Mucosa of gallbladder (tissue), 1 donor: ENCODE measurements at regions not wholly inside any gene's neighbourhood (a gene's known extent, or its start where the extent isn't known, plus 50 kb on each side); places are given as distances from the start of the nearest gene placed in this dataset.
"Not testable (repeated sequence)": the region's sequence is repeated elsewhere in the genome, so short reads cannot be mapped to it uniquely, and the experiment has no call there.

Experiments used
- DNase-seq: peaks from one replicate; pipeline ENCODE4 v3.0.0-alpha.2; 2020; ENCODE audit warnings: low spot score
- donor health status: DM: no; HTN: no; CAD: no.

DNA sequence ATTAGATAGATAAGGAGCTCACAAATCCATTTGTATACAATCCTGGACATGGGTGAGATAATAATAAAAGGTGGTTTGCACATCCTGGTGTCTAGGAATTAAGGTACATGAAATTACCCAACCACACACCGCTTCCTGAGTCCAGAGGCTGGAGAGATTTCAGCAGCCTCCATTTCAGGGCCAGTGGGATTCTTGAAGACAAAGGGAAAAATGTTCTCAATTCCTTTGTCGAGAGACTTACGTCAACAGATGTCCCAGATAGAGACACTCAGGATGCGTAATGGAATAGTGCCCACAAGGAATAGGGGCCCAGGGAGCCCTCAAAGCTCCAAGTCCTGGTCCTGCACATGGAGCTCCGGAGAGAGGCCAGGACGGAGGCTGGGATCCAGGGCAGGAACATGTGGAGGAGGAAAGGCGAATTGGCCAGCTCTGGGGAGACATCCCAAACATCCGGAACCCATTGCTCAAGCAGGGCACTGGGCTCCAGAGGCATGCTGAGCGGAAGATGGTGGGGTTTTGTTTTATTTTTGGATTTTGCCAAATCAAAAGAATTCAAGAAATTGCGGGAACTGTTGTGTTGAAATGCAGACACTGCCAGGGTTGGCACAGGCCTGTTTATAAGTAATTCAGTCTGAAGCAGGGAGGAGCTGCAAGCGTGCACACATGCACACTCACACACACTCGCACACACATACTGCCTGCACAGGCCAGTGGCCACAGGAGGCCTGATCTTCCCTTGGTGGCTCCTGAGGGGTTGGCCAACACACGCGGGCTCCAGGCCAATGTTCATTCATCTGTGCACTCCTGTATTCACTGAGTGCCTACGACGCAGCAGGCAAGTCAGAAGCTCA lies 97.2 kb downstream of the NOG start:
- DNase-seq: no peak

DNA sequence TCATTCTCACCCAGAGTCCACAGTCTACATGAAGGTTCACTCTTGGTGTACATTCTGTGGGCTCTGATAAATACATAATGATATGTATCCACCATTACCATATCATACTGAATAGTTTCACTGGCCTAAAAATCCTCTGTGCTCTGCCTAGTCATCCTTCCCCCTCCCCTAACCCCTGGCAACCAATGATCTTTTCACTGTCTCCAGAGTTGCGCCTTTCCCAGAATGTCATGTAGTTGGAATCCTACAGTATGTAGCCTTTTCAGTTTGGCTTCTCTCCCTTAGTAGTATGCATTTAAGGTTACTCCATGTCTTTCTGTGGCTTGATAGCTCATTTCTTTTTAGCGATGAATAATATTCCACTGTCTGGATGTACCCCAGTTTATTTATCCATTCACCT lies 101.3 kb downstream of the NOG start:
- DNase-seq: no peak

DNA sequence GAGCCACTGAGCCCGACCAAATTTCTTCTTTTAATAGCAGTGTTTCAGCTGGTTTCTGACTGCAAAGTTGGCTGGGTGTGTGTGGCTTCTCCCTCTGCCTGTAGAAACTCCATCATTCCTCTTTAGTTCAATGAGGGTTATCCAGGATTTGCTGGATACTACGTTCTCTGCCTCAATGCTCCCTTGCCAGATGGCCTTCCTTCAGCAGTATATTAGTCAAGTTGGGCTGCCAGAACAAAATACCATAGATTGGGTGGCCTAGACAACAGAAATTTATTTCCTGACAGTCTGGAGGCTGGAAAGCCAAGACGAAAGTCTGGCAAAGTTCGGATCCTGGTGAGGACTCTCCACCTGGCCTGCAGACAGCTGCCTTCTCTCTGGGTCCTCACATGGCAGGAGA lies 103.7 kb downstream of the NOG start:
- no peak for DNase-seq

DNA sequence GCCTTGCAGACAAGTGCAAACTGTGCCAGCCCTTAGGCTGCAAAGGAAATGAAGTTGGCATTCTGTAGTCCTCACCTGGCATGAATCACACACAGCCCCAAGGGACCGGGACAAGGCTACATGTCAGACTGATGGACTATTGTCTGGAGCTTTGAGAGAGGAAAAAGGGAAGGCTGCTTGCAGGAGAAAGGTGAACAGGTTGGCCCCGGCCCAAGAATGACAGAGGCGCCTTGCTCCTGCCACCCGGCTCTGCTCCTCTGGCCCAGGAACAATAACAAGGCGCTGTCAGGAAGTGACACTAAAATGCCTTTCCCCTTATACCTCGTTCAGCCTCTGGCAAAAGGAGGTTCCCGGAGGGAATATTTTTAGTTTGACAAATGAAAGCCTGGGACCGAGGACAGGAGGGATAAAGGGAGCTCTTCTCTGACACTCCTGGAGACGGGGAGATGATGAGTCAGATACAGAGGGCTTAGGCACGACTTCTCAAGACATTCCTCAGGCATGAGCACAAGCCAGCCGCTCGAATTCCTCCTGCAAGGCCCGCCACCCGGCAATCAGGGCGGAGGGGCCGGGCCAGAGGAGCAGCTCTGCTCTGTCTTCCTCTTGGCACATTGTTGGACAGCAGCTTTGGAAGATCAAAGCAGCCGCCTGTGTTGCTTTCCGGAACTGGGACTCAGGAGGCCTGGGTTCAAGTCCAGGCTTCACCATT lies 105.8 kb downstream of the NOG start:
- DNase-seq: peak; percentile 83

DNA sequence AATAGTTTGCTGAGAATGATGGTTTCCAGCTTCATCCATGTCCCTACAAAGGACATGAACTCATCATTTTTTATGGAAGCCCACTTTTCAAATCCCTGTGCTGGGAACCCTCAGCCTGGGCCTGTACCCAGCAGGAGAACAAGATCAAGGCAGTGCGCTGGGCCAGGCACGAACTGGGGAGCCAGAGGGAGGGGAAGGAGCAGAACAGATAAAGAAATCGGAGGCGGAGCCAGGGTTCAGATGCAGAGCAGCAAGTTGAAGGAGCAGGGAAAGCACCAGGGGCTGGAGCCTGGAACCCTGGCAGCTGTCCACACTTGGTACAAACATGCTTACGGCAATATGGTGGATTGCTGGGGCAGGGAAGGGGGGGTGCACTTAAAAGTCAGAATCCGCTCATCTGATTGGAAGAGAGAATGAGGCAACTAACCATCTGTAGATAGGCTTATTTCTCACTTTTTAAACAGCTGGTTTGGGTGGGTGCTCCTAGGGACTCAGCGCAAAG lies 107.5 kb downstream of the NOG start:
- no peak for DNase-seq

DNA sequence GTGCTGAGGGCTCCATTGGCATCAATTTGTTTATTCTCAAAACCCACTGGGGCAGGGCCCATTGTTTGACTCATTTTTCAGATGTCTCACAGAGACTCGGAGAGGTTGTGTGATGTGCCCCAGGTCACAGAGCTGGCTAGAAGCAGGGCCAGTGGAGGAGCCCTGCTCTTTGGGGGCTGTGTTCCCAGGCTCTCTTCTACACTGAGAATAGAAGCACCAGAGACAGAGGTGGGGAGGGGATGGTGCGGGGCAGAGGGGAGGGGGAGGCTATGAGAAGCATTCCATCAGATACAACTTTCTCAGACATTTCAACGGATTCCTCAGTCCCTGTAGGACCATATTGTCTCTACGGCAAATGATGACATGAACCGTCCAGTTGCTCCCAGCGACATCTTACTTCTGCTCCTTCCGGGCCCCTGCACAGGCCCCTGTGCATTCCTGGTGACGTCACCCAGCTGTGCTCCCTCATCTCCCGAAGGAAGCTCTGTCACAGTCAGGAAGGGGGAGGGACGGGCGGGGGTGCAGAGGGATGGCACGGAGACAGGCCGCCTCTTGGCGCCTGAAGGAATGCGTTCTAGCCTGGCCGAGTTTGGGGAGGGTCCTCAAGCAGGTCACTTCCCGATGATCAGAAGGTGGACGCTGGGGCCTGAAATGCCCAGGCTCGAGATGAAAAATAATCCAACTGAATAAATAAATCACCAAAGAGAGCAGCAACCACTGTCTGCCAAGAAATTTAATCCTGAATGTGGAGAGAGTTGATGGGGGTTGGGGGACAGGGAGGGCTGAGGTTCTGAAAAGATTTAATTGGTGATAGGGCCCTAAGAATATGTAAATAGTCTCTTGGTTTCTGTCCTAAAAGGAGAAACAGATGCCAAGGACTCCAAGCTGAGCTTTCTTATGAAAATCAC lies 114.1 kb downstream of the NOG start:
- DNase-seq: no peak

DNA sequence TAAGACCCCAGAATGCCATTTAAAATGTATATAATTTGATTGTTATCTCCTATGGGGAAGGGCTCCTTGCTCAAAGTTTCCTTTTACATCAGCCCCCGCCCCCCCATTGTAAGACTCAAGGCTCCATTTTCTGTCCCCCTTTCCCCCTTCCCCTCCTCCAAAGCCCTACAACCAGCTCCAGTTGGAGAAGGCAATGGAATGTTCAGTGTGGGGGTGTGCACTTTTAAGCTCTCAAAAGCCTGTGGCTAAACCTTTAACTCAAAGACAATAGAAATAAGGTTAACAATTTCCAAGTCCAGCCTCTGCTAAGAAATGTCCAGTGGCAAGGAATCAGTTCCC lies 114.7 kb downstream of the NOG start:
- no peak for DNase-seq

DNA sequence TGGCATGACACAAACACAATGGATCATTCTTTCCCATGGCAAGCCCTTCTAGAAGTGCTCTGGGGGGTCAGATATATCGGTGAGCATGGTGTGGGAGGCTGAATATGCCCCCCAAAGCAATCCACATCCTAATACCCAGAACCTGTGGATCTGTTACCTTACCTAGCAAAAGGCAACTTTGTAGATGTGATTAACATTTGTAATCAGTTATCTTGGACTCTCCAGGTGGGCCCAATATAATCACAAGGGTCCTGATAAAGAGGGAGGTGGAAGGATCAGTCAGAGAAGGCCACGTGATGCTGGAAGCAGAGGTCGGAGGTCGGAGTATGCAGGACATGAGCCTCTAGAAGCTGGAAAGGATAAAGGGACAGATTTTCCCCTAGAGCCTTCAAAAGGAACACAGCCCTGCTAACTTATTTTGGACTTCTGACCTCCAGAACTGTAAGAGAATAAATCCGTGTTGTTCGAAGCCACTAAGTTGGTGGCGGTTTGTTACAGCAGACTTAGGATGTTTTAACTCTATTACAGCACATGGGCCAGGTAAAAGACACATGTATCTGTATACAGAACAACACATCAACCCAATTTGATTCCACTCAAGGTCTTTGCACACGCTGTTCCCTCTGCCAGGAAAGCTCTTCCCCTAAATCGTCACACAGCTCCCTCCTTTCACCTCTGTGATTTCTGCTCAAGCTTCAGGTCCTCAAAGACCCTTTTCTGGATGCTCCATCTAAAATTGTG lies 115.3 kb downstream of the NOG start:
- no peak for DNase-seq

DNA sequence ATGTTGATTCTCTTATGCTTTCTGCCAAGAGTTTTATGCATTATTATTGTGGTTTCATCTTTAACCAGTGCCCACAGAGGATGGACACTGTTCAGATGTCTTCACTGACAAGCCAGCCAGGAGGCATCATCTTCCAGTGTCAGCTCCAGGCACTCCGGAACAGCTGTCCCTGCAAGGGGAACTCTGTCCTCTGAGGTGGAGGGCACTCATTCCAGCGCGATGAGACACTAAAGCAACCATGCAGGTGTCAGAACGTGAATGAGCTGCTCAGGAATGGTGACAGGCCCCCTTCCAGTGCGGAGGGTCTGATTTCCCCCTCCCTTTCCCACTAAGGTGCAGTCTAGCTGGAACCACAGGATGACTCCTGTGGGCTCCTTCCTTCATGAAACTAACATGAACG lies 117.5 kb downstream of the NOG start:
- no peak for DNase-seq

DNA sequence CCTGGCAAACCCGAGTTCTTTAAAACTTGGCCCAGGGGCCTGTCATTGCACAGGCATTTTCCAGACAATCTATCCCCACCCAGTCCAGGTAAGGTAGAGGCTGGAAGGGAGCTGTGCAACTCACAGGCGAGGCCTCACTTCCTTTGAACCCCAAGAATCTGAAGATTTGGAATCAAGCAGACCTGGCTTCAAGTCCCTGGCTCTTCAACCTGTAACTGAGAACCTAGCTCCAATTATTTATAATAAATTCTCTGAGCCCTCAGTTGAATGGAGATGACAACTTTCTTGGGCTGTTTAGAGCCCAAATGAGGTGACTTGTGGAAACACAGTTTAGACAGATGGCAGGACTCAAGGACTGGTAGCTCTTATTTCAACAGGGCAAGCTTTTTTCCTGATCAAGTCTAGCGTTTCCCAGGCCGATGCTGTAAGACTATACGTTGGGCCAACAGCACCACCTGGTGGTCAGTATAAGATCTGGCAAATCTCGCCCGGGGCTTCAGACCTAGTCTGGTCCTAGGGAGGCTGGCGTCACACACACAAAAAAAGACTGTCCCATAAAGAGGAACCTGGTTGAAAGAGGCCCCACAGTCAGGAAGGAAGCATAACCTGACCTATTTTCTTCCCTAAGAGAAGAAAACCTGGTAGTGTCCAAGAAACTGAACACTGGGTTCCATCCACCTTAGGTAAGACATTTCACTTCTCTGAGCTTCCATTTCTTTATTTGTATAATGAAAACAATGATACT lies 117.9 kb downstream of the C17orf67 start:
- peak; percentile 85 for DNase-seq

DNA sequence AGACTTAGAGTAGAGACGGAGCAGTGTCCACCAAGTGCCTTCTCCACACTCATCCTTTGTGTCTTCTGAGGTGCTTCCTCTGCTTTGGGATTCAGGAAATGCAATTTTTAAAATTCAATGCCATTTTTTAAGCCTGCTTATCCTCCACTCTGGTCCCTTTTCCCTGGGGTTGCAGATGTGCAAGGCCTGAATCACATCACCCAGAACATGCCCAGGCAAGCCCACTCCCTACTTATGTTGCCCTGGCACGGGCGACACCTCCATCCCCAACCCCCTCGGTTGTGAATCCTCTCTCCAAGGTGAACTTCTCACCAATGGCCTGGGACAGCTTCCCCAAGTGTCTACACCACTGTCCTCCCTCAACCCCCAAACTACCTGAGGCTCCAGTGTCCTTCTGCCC lies 116.2 kb downstream of the C17orf67 start:
- no peak for DNase-seq

DNA sequence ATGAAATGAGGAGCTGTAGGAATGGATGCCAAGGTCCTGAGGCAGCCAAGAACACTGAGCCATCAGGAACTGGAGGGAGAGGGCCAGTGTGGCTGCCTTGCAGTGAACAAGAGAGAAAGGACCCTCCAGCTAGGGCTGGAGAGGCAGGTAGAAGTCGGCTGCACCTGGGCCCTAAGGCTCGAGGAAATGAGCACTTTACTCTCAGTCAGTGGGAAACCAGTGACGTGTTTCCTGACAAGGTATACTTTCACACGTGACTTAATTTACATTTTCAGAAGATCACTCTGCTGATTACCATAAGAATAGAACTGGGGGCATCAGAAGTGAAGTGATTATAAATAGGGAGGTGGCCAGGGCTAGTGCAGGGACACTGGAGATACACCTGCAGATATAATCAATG lies 115.2 kb downstream of the C17orf67 start:
- DNase-seq: no peak

DNA sequence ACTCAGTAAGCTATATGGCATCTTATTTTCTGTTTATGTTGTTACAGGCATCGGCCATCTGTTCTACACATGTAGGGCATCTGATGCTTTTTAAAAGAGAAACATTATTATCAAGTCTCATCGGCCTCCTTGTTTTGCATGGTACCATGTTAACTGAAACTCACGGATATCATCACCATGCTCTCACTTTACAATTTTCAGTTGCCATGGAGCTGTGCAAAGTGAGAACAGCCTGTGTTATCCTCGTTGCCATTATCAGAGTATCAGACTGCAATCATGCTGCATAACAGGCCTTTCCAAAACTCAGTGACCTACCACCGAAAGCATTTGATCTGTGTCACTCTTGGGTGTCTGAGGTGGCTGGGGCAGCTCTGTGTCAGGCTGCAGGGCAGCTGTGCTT lies 110.3 kb downstream of the C17orf67 start:
- no peak for DNase-seq

DNA sequence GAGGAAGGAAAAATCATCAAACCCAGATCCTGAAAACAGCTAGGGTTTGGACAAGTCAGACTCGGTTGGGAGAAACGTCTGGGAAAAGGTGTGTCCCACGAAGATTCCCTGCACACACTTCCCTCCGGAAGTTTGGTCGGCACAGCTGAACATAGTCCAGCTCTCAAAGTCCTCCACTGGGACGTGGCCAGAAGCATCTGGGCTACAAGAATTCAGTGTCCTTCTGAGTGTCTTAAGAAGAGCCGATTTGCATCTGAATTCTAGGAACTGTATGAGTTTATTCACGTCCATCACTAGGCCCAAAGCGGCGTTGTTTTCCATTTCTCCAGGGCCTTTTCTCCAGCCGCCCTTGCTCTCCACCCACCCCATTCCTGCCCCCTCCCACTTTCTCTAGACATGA lies 109.1 kb downstream of the C17orf67 start:
- no peak for DNase-seq

DNA sequence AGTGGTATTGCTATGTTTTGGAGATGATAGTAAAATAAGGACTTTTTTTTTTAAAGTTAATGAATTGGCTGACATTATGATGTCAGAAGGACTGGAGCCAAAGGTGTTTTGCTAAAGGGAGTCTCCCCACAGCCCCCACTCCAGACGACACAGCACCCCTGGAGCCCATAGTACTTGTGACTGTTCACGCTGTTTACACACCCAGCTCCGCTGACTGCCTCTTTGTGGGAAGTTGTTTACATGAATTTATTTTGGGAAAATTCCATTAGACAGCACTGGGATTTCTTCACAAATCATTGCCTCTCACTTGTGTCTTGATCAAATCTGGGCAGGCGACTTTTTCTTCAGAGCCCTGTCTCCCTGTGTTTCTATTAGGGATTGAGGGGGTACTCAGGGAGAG lies 108.6 kb downstream of the C17orf67 start:
- no peak for DNase-seq

DNA sequence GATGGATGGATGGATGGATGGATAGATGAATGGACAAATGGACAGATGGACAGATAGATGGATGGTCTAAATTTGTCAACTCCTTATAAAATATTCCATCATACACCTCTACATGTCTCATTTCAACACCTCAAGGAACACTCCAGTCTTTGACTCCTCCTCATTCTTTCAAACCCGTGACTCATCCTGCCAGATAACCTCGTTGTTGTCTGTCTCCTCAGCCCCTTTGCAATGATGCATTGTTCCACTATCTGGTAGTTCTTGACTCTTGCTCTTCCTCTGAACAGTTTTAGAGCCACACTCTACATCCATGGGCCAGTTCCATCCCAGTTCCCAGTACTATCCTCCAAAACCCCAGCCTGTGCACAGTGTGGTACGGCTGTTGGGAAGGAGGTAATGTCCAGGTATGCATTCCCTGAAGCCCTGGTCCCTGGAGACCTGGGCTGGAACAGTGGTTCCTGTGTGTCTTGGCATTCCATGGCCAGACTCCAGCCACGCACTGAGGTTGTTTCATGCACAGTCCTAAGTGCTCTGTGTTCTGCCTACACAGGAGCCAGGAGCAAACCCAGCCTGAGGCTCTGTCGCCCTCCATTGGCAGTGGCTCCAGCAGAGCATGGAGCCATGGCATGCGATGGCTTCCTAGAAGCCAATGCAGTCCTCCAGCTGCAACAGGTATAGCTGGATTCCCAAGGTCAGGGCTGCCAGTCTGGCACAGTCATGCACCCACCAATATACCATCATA lies 105.7 kb downstream of the C17orf67 start:
- DNase-seq: no peak

DNA sequence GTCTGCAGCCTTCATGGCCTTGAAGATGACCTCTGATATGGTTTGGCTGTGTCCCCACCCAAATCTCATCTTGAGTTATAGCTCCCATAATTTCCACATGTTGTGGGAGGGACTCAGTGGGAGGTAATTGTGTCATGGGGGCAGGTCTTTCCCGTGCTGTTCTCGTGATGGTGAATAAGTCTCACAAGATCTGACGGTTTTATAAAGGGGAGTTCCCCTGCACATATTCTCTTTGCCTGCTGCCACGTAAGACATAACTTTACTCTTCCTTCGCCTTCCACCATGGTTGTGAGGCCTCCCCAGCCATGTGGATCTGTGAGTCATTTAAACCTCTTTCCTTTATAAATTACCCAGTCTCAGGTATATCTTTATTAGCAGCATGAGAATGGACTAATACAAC lies 102.6 kb downstream of the C17orf67 start:
- not testable (repeated sequence) for DNase-seq

DNA sequence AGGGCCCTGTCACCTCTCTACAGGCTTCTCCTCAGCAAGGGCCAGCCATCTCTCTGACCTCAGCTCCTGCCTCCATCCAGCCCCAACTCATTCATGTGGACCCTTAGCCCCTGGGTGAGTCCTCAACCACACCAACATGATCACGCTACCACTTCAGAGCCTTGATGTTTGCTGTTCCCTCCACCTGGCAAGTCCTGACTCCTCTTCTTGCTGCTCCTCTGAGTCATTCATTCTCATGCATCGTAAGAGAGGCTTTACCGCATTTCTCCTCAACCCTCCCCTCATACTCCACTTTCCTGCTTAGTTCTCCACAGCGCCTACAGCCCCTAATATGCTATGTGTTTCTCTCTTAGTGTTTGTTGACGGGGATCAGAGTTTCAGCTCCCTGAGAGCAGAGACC lies 99.9 kb downstream of the C17orf67 start:
- DNase-seq: no peak

DNA sequence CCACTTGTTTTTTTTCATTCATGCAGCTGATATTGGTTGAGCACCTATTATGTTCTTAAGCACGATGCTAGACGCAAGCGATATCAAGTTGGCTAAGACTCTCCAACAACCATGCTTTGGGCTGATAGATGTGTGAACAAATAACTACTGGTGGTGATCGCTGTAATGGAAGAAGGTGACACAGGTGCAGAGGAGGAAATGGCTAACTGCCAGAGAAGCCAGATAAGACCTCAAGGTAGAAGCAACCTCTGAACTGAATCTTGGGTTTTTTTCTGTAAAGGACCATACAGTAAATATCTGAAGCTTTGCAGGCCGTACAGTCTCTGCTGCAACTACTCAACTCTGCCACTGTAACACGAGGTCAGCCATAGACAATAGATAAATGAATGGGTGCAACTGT lies 97.9 kb downstream of the C17orf67 start:
- no peak for DNase-seq
